Hepatocyte (in vitro differentiated cells): ENCODE measurements at regions not wholly inside any gene's neighbourhood (a gene's known extent, or its start where the extent isn't known, plus 50 kb on each side); places are given as distances from the start of the nearest gene placed in this dataset.

ENCODE experiments used
- DNase-seq: peaks from one replicate; pipeline ENCODE4 v3.0.0-alpha.2; 2016; ENCODE audit warnings: low spot score
- H2AFZ ChIP-seq: fragments of 200-600 bp; sonication (generic); 2 replicates; pipeline ENCODE4 v1.6.0; 2016; ENCODE audit warnings: antibody characterized with exemption, mild to moderate bottlenecking
- H3K27ac ChIP-seq: fragments of 200-600 bp; sonication (generic); 2 replicates; pipeline ENCODE4 v1.5.1; 2016; ENCODE audit warnings: mild to moderate bottlenecking
- H3K27me3 ChIP-seq: fragments of 200-600 bp; sonication (generic); 2 replicates; pipeline ENCODE4 v1.6.1; 2016
- H3K36me3 ChIP-seq: fragments of 200-600 bp; sonication (generic); replicated peaks from 2 replicates; pipeline ENCODE4 v1.5.1; 2016; ENCODE audit warnings: low read depth; ENCODE audit not compliant: insufficient read depth
- H3K4me1 ChIP-seq: fragments of 200-600 bp; sonication (generic); 2 replicates; pipeline ENCODE4 v1.5.1; 2016; ENCODE audit warnings: mild to moderate bottlenecking, moderate library complexity; ENCODE audit not compliant: insufficient read depth
- H3K4me2 ChIP-seq: fragments of 200-600 bp; sonication (generic); 2 replicates; pipeline ENCODE4 v1.6.0; 2016
- H3K4me3 ChIP-seq: fragments of 200-600 bp; sonication (generic); 2 replicates; pipeline ENCODE4 v1.5.1; 2016; ENCODE audit warnings: mild to moderate bottlenecking
- H3K79me2 ChIP-seq: fragments of 200-600 bp; sonication (generic); 2 replicates; pipeline ENCODE4 v1.6.0; 2017; ENCODE audit warnings: mild to moderate bottlenecking
- H3K9me2 ChIP-seq: fragments of 200-600 bp; sonication (generic); replicated peaks from 2 replicates; pipeline ENCODE4 v1.6.0; 2017; ENCODE audit warnings: mild to moderate bottlenecking; ENCODE audit not compliant: insufficient read depth
- H3K9me3 ChIP-seq: fragments of 200-600 bp; sonication (generic); 2 replicates; pipeline ENCODE4 v1.5.1; 2016; ENCODE audit warnings: low read depth, mild to moderate bottlenecking
- H4K20me1 ChIP-seq: fragments of 200-600 bp; sonication (generic); 2 replicates; pipeline ENCODE4 v1.6.0; 2016; ENCODE audit warnings: mild to moderate bottlenecking; ENCODE audit not compliant: insufficient read depth, poor library complexity, severe bottlenecking
- CTCF ChIP-seq: fragments of 200-600 bp; sonication (generic); IDR thresholded peaks from 2 replicates; pipeline ENCODE4 v1.5.1; 2016; ENCODE audit warnings: antibody characterized with exemption, mild to moderate bottlenecking; ENCODE audit not compliant: poor library complexity
- EZH2 ChIP-seq: fragments of 200-600 bp; sonication (generic); IDR thresholded peaks from 2 replicates; pipeline ENCODE4 v1.6.1; 2016; ENCODE audit warnings: antibody characterized with exemption, mild to moderate bottlenecking, borderline replicate concordance
- EZH2phosphoT487 ChIP-seq: fragments of 200-600 bp; sonication (generic); IDR thresholded peaks from one replicate; pipeline ENCODE4 v1.6.1; 2018; ENCODE audit warnings: antibody characterized with exemption, mild to moderate bottlenecking, low read depth, moderate library complexity; ENCODE audit not compliant: unreplicated experiment, severe bottlenecking
- WGBS: methylation state at CpG from one replicate; pipeline ENCODE4 v1.1.6; 2016; ENCODE audit warnings: low lambda C conversion rate; ENCODE audit errors: missing lambda C conversion rate; 5-methylcytosine and 5-hydroxymethylcytosine counted together

- Histone ChIP-seq H3K9me3 (no peaks in the 10 kb centered on the region), H3K79me2 (no peaks in the 10 kb centered on the region)
Observed at GRCh38 chr6:122145741-122146240, 253.7 kb upstream of the HSF2 start.

GRCh38 chr6:122147291-122147690 is 252.2 kb upstream of the HSF2 start:
- no peaks in the 10 kb centered on the region for H3K27me3 ChIP-seq
- no peak for DNase-seq
- H3K4me2 ChIP-seq = no peak overlapping the region
- WGBS = 82% methylated on average over 3 of the region's 3 CpGs
- no peak overlapping the region for H2AFZ ChIP-seq
- TF ChIP-seq CTCF = no peak
- no peak for TF ChIP-seq EZH2
- TF ChIP-seq EZH2phosphoT487 = no peak
- no peak overlapping the region for H3K4me3 ChIP-seq
- H4K20me1 ChIP-seq = no peaks in the 10 kb centered on the region
- H3K9me3 ChIP-seq = no peaks in the 10 kb centered on the region
- no peaks in the 10 kb centered on the region for H3K36me3 ChIP-seq
- H3K27ac ChIP-seq = no peak overlapping the region
- no peaks in the 10 kb centered on the region for H3K9me2 ChIP-seq
- H3K4me1 ChIP-seq = no peaks in the 10 kb centered on the region
- H3K79me2 ChIP-seq = no peaks in the 10 kb centered on the region

More at GRCh38 chr6:122145741-122146240, 253.7 kb upstream of the HSF2 start:
- H2AFZ ChIP-seq = no peak overlapping the region
- H3K4me2 ChIP-seq = no peak overlapping the region
- DNase-seq = no peak
- no peaks in the 10 kb centered on the region for H4K20me1 ChIP-seq
- no peak overlapping the region for H3K27ac ChIP-seq
- H3K27me3 ChIP-seq = no peaks in the 10 kb centered on the region
- H3K36me3 ChIP-seq = no peaks in the 10 kb centered on the region
- no peaks in the 10 kb centered on the region for H3K4me1 ChIP-seq
- TF ChIP-seq EZH2phosphoT487 (no peak), EZH2 (no peak), CTCF (no peak)
- H3K4me3 ChIP-seq = no peak overlapping the region
- WGBS = 63% methylated on average over 2 of the region's 2 CpGs
- no peaks in the 10 kb centered on the region for H3K9me2 ChIP-seq

- H3K4me1 ChIP-seq = no peaks in the 10 kb centered on the region
- H3K79me2 ChIP-seq = no peaks in the 10 kb centered on the region
- H3K4me3 ChIP-seq = no peak overlapping the region
- H3K36me3 ChIP-seq = no peaks in the 10 kb centered on the region
- no peak for DNase-seq
- WGBS = 62% methylated on average over 1 of the region's 1 CpG
- no peak overlapping the region for H3K27ac ChIP-seq
- no peaks in the 10 kb centered on the region for H3K9me3 ChIP-seq
- H3K9me2 ChIP-seq = no peaks in the 10 kb centered on the region
- no peak overlapping the region for H3K4me2 ChIP-seq
- TF ChIP-seq CTCF (no peak), EZH2phosphoT487 (no peak), EZH2 (no peak)
- H3K27me3 ChIP-seq = no peaks in the 10 kb centered on the region
- no peak overlapping the region for H2AFZ ChIP-seq
- H4K20me1 ChIP-seq = no peaks in the 10 kb centered on the region
Observed at GRCh38 chr6:122151066-122151465, 248.4 kb upstream of the HSF2 start.

- Histone ChIP-seq H3K9me3 (no peaks in the 10 kb centered on the region), H4K20me1 (no peaks in the 10 kb centered on the region), H3K4me1 (no peaks in the 10 kb centered on the region), H3K27ac (no peak overlapping the region), H3K27me3 (no peaks in the 10 kb centered on the region), H3K9me2 (no peaks in the 10 kb centered on the region), H3K4me3 (no peak overlapping the region), H3K36me3 (no peaks in the 10 kb centered on the region), H3K4me2 (no peak overlapping the region), H3K79me2 (no peaks in the 10 kb centered on the region), H2AFZ (no peak overlapping the region)
- DNase-seq = no peak
- TF ChIP-seq EZH2 (no peak), CTCF (no peak), EZH2phosphoT487 (no peak)
- WGBS = 71% methylated on average over 1 of the region's 1 CpG
Observed at GRCh38 chr6:122151763-122152162, 247.7 kb upstream of the HSF2 start.
